GM10266 (cell line): ENCODE measurements at regions not wholly inside any gene's neighbourhood (a gene's known extent, or its start where the extent isn't known, plus 50 kb on each side); places are given as distances from the start of the nearest gene placed in this dataset.
"Not testable (repeated sequence)": the region's sequence is repeated elsewhere in the genome, so short reads cannot be mapped to it uniquely, and the experiment has no call there.

ENCODE experiments used
- DNase-seq: peaks from one replicate; pipeline ENCODE4 v3.0.0; 2012; ENCODE audit errors: extremely low spot score
- CTCF ChIP-seq: IDR thresholded peaks from 2 replicates; pipeline ENCODE4 v1.5.1; 2012; ENCODE audit warnings: mild to moderate bottlenecking, low read depth; ENCODE audit not compliant: control insufficient read depth, insufficient read depth; ENCODE audit errors: missing control alignments

DNA sequence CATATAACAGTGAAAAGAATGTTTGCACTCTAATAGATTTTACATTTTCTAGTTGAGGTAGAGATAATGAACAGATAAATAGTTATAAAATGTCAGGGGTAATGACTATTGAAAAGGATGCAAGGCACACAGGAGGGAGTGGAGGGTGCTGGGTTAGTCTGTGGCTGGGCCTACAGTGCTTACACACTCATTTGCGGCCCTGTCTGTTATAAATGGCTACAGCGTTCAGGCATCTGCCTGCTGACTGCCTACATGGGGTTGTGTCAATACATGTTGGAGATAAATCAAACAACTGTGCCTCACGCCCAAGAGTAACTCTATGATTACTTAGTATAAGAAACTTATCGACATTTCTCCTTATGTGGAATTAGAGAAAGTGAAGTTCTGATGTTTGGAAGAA lies 313.3 kb downstream of the ACTR3B start:
- TF ChIP-seq CTCF: no peak
- DNase-seq: no peak

- not testable (repeated sequence) for DNase-seq
Measured at GRCh38 chr7:153076289-153076688, 316.7 kb downstream of the ACTR3B start.

DNA sequence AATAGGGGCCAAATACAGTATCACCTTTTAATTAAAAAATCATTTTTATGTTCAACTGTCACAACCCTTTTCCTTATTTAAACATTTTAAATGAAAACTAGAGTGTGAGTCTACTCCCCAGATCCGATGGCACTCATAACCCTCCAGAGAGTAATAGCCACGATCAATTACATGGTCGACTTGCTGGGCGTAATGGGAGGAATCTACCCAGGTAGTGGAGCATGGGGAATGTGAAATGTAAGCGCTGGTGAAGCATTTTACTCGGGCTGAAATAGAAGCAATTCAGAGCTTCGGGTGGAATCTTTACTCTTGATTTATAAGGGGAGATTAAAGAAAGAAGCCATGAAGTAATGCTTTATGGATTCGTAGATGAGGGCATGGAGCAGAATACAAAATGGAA lies 321.9 kb downstream of the ACTR3B start:
- no peak for TF ChIP-seq CTCF
- no peak for DNase-seq

GRCh38 chr7:153084278-153084677 lies 324.7 kb downstream of the ACTR3B start:
- no peak for TF ChIP-seq CTCF

GRCh38 chr7:153087498-153087897 lies 327.9 kb downstream of the ACTR3B start:
- no peak for TF ChIP-seq CTCF
- no peak for DNase-seq

More at GRCh38 chr7:153084278-153084677, 324.7 kb downstream of the ACTR3B start:
- DNase-seq: no peak

GRCh38 chr7:153088601-153089000 lies 329.0 kb downstream of the ACTR3B start:
- no peak for DNase-seq
- TF ChIP-seq CTCF: no peak

- DNase-seq: no peak
- TF ChIP-seq CTCF: no peak
Measured at GRCh38 chr7:153090209-153090608, 330.7 kb downstream of the ACTR3B start.

GRCh38 chr7:153090764-153091163 lies 331.2 kb downstream of the ACTR3B start:
- no peak for DNase-seq
- no peak for TF ChIP-seq CTCF
